ENCODE measurements at regions not wholly inside any gene's neighbourhood (a gene's known extent, or its start where the extent isn't known, plus 50 kb on each side); places are given as distances from the start of the nearest gene placed in this dataset.
A peak's percentile ranks its signal among the peaks of the same experiment; 100 is the strongest.

DNA sequence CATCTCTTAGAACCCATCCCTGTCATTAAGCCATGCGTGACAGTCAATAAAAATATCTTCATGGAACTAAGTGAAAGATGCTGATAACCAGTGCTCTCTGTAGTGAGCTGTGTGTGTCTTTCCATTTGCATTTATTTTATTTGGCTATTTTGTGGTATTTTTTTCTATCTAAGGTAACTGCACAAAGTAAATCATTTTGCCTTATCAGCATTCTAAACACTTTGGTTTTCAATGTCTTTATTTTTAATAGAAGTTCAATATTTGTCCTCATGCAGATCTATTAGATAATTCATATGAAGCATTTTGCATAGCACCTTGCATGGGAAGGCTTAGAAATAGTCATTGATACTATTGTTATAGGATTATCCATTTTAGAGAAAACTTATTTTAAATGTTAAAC, 163.6 kb upstream of the TANK start:
- TF ChIP-seq, protein P1, sequence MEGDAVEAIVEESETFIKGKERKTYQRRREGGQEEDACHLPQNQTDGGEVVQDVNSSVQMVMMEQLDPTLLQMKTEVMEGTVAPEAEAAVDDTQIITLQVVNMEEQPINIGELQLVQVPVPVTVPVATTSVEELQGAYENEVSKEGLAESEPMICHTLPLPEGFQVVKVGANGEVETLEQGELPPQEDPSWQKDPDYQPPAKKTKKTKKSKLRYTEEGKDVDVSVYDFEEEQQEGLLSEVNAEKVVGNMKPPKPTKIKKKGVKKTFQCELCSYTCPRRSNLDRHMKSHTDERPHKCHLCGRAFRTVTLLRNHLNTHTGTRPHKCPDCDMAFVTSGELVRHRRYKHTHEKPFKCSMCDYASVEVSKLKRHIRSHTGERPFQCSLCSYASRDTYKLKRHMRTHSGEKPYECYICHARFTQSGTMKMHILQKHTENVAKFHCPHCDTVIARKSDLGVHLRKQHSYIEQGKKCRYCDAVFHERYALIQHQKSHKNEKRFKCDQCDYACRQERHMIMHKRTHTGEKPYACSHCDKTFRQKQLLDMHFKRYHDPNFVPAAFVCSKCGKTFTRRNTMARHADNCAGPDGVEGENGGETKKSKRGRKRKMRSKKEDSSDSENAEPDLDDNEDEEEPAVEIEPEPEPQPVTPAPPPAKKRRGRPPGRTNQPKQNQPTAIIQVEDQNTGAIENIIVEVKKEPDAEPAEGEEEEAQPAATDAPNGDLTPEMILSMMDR (IDR thresholded peaks at IDR 0.05), result no peak

DNA sequence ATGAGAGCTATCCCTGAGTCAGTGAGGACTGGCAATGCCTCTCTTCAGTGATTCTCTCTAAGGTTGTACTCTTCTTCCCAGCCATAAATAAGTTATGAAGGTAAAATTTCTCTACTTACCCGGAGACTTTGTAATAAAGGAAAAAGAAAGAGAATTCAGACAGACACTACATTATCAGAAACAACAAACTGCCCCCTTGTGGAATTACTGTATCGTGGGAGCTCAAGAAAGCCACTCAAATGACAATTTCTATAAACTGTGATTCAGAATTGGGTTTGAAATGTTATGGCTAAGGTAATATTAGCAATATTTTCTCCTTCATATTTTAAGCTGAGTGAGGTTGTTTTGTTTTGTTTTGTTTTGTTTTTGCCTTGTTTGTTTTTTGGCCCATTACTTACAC, 155.8 kb upstream of the TANK start:
- TF ChIP-seq, protein P1 (IDR thresholded peaks at IDR 0.05), result peak; percentile 28; the same call in 1 of the 2 replicates

DNA sequence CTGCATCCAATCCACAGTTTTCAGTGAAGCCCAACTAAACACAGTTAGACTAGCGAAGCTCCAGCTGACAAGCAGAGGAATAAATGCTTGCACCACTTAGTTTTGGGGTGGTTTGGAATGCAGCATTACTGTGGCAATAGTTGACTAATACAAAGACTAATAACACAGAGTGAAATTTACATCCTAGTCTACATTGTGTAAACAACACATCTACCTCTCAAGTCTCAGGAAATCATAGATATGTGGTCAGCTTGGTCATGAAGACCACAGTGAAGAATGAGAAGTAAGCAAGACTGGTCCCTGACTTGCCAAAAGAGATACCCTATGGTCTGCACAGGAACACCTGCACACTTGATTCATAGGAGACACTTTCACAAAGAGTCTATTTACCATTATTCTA, 155.1 kb upstream of the TANK start:
- TF ChIP-seq, protein P1 (IDR thresholded peaks at IDR 0.05), result no peak

DNA sequence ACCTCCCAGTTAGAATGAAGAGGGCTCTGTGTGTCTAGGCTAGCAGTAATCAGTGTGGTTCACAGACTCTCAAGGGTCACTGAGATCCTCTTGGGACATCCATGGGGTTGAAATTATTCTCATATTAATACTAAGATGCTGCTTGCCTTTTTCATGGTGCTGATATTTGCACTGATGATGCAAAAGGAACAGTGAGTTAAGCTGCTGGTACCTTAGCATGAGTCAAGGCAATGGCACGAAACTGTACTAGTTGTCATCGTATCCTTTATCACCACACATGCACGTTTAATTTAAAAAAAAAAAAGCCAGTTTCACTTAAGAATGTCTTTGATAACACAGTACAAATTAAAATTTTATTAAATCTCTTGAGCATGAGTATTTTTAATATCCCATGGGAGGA, 151.9 kb upstream of the TANK start:
- TF ChIP-seq, protein P1 (IDR thresholded peaks at IDR 0.05), result no peak

DNA sequence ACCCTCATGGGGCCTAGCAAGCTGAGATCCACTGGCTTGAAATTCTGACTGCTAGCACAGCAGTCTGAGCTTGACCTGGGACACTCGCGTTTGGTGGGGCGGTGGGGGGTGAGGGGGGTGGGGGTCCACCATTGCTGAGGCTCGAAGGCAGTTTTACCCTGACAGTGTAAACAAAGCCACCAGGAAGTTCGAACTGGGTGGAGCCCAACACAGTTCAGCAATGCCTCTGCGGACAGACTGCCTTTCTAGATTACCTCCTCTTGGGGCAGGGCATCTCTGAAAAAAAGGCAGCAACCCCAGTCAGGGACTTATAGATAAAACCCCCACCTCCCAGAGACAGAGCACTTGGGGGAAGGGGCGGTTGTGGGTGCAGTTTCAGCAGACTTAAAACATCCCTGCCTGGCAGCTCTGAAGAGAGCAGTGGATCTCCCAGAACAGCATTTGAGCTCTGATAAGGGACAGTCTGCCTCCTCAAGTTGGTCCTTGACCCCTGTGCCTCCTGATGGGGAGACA, 149.7 kb upstream of the TANK start:
- TF ChIP-seq, protein P1 (IDR thresholded peaks at IDR 0.05), result no peak

DNA sequence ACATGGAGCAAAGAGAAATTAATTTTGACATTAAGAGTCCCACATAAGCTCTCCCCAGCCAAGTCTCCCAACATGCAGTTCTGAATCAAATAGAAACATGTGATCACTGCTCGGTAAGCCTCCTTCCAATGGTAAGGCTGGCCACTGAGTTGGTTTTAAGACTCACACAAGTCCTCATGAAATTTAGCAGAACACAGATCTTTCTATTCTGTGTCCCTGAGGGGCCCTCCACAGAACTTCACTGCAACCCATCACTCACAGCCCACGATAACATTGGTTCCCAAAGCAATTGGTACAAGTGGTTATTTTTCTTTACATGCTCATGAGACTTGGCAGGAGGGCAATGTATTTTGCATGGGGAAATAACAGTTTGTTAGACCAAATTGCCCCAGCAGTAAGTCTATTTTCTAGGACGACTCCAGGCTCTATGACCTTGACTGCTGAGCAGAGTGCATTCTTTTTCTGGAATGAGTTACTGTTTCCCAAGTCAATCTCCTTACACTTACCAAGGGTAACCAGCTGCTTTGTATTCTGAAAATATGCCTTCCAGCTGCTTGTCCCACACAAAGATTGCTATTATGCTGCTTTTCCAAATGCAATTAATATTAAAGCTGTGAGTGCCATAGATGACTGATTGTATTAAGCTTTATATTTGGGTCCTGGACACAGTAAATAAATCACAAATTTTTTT, 142.3 kb upstream of the TANK start:
- TF ChIP-seq, protein P1 (IDR thresholded peaks at IDR 0.05), result no peak

DNA sequence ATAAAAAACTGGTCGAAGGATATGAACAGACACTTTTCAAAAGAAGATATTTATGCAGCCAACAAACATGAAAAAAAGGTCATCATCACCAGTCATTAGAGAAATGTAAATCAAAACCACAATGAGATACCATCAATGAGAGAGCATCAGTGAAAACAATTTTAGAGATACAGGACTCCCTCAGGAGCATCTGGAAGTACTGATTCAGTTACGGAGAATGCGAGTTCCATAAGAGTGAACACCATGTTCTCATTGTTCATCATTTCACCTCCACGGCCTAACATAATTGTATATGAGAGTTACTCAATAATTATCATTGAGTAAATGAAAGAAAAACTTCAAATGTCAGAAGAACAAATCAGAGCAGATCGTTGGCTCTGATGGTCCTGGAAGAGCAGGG, 140.9 kb upstream of the TANK start:
- TF ChIP-seq, protein P1 (IDR thresholded peaks at IDR 0.05), result no peak

All from LNCAP (cell line).